HG03064 (cell line): ENCODE measurements at regions not wholly inside any gene's neighbourhood (a gene's known extent, or its start where the extent isn't known, plus 50 kb on each side); places are given as distances from the start of the nearest gene placed in this dataset.

Experiments used
- ATAC-seq: cut with Tn5 transposase; IDR thresholded peaks from one replicate; pipeline ENCODE4 v1.9.1; 2021; ENCODE audit warnings: low read depth; ENCODE audit not compliant: unreplicated experiment

DNA sequence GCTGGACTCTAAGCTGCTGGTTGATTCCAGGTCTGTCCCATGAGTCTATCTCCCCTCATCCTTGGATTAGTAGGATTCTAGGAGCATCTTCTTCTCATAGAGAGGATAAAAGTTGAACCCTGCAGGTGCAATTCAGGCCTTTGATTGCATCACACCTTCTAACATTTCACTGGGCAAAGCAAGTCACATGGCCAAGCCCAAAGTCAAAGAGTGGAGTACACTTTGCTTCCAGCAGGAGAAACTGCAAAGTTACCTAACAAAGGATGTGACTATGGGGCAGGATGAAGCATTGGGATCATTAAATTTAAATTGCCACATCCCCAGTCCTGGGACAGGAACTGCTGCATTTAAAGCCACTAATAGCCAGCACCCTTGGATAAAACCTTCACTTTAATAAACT is 51.0 kb upstream of the EGFLAM start:
- no peak for ATAC-seq

DNA sequence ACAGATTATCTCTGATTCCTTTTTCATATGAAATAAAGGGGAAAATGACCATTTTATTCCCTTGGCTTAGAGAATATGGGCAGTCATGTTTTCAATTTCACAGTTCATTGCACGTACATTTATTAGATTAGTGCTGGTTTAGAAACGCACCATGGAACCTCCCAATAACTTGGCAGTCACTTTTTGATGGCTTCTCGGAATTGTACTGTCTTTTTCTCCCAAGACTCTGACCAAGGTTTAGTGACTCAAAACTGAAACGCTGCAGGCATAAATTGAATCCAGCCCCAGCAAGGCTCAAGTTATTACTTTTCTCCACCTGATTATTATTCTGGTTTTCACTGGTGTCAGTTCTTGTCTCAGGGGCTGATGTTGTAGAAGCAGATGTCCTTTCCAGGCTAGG is 55.6 kb upstream of the EGFLAM start:
- ATAC-seq = no peak

DNA sequence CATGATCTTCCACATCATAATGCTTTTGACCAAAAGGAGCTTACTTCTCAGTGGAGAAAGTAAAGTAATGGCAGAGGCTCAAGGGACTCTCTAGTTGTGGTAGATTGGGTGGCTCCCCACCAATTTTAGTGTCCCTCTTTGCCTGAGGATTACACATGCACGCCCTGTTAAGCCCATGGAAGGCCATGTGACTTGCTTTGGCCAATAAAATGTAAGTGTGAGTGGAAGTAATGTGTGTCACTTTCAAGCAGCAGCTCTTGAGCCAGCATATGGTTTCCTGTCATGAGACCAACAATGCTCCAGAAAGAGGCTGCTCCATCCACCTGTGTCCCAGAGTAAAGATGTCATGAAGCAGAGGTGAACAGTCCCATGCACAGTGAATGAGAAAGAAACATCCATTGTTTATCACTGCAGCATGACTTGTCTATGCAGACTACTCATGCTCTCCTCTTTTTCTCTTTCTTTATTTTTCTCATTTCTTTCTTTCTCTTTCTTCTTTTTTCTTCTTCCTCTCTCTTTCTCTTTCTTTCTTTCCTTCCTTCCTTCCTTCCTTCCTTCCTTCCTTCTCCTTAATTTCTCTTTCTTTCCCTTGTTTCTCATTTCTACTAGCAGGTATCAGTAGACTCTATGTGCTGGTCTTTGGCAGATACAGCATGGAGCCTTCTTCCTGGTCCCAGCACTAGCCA is 57.3 kb upstream of the EGFLAM start:
- ATAC-seq = no peak

DNA sequence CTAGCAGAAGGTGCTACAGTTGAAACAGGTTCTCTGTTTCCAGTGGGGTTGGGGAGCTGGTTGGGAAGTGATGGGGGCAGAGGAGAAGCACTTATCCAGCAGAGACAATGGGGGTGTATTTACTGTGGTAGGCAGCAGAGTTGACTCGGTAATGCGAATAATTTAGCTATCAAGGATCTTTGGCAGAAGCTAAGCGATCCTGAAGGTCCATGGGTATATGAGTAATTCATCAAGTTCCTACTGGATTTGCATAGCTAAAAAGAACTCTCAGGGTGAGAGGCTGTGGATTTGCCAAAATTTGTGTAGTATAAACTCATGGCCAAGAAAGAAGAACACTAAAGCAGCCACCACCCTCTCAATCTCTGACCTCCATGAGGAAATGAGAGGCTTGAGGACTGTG is 61.2 kb upstream of the EGFLAM start:
- no peak for ATAC-seq

DNA sequence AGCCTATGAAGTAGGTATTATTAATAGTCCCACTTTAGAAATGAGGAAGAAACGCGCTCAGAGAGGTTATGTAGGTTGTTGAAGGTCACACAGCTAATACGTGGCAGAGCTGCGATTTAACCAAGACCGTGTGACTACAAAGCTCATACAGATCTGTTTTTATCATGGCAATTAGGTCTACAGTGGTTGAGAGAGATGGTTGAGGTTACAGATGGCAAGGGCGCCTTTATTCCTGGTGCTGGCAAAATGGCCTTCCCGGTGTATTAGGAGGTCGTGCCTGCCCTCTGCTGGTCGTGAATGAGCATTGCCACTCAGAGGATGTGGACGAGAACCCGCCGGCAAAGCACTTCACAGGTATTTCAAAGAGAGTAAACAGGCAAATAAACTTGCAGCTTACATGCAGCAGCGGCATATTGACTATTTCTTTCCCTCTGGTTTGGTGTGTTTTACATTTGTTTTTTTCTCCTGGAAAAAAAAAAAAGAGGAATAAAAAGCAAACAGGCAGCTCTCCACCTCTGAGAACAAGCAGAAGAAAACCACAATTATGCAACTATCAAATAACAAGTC is 65.3 kb upstream of the EGFLAM start:
- no peak for ATAC-seq

DNA sequence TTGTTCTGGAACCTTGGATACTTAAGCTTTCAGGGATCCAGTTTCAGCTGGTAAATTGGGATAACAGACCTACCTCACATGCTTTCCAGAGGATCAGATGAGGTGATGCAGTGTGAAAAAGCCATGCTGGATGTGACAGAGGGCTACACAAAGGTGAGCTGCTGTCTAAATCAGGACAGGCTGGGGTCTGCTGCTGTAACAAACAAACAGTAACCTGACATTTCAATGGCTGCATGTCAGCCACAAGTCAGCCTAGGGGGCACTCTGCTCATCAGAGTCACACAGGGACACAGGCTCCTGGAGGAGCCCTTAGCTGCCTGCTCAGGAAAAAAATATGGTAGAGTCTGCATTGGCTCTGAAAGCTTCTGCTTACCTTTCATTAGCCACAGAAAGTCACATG is 66.7 kb upstream of the EGFLAM start:
- no peak for ATAC-seq

DNA sequence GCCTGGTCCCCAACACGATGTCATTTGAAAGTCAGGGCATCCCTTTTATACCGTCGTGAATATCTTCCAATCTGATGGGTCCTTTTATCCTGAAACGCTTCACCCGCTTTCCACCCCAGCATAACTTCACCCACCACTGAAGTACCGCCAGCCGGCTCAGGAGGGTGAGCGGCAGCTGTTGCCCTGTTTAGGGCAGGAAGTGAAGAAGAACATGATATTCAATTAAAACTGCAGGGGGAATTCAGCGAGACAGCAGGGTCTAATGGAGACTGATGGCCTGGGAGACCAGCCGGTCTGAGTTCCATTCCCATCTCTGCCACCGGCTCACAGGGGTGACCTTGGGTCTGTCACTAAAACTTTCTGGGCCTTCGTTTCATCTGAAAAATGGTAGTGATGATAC is 68.2 kb upstream of the EGFLAM start:
- no peak for ATAC-seq

DNA sequence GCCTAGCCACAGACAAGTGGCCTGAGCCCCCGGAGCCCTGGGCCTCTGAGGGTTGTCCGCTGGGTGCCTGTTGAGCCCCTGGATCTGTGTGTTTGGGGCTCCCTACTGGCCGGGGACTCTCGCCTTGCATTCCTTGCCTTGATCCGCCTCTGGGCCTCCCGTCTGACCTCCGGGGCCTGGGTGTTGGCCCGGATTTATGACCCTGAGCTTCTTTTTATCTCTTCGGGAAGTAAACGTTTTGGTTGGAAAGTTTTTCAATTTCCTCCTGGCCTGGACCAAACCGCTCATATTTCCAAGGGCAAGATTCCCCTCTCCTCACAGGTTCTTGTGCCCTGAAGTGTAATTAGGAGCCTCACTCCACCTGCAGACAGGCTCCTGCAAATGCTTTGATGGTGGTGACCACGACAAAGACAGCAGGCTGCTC is 69.3 kb upstream of the EGFLAM start:
- ATAC-seq = no peak

DNA sequence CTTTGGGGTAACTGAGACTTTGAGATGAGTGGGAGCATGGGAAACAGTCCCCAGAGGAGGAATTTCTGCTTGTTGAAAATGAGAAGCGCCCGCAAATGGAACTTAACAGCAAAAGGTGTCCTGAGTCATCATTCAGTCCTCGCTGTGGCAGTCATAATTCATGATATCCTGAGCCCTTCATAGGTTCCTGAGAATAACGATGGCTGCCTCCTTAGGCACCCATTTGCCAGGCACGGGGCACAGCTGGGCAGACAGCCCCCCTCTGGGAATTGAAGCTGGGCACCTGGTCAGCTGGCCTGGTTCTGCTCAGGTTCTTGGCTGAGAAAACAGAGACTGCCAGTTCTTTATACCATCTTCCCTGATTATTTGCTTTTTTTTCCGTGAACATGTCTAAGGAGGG is 69.8 kb upstream of the EGFLAM start:
- ATAC-seq = no peak

DNA sequence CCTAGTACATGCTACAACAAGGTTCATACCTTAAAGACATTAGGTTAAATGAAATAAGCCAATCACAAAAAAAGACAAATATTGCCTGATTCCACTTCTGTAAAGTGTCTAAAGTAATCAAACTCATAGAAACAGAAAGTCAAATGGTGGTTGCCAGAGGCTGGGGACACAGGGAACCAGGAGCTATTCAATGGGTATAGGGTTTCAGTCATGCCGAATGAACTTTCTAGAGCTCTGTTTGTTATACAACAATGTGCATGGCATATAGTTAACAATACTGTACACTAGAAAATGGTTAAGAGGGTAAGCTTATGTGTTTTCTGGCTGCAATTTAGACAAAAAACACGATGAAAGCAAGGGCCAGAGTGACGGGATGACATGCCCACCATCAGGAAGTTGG is 70.8 kb upstream of the EGFLAM start:
- no peak for ATAC-seq

DNA sequence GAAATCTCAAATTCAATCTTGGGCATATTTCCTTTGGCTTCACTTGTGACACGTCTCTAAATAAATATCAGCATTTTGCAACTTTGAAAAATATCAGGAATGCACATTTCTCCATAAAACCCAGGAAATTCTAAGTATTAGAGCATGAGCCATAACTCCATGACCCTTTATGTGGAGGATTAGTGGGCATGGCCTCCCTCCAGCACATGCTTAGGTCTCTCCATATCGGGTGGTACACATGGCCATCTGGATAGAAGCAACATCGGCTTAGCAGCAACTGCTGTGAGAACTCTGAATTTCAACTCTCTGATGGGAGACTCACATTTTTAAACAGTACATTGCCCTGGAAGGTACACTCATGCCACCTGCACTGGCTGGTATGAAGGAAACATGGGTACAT is 73.7 kb upstream of the EGFLAM start:
- ATAC-seq = no peak

DNA sequence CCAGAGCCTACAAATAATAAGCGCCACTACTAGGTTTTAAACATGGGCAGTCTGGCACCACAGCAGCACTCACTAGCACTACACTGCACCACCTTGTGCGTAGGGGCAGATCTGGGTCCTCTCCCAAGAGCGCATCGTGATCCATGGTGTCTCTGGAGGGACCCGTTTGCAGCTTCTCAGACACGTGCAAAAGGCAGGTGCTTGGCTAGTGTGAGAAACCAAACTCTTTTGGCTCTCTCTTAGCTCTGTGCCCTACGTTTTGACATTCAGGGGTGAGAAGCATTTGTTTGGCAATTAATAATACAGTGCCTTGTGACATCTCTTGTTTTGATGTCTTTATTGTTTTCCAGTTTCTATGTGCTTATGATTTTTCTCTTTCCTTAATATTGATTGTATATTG is 75.4 kb upstream of the EGFLAM start:
- no peak for ATAC-seq

DNA sequence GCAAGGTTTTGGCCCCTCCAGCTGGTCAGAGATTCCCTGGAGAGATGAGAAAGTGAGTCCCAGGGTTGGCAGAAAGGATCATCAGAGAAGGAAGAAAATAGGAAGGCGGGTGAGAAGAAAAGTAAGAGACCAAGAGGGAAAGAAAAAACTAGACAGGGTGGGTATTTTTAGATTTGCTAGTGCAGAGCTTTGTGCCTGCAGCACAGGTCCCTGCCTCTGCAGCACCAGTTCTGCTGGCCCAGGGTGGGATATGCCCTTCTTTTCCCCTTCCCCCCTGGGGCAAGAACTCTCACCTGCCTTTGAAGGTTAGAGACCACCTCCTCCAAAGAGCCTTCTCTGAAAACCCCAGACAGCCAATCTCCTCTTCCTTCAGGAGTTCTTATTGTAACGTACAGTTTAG is 90.3 kb upstream of the EGFLAM start:
- ATAC-seq = no peak

DNA sequence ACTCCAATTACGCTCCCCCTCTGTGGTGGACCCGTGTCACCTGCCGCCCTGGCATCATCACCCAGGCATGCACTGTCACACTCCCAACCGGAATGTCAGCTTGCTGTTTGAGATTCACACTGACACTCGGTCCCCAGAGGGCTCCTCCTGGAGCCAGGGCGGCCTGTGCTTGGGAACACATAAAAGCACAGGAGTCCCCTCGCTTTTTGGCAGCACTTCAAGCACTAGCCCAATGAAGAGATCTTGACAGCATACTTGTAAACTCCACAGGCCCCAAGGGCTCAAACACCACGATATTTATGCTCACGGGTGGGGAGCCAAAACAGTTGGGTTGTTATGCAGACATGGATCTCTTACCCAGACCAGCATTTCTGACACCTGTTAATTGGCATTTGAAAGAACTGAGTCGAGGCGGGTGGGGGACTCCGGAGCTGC is 90.8 kb upstream of the EGFLAM start:
- no peak for ATAC-seq

DNA sequence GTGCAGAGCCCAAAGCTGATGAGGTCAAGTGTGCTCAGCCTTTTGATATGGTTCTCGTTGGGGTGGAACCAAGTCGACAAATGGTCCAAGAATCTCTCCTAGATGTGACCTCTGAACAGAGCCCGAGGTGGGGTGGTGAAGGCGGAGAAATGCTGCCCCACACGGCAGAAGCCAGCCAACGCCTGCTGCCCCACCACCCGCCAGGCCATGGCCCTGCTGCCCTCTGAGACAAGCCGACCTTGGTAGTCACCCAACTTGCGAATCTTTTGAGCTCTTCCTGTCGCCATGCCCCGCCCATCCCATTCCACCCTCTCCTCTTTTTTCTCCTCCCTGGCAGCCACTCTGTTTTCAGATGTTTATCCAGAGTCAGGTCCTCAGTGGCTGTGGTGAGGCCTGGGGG is 91.5 kb upstream of the EGFLAM start:
- ATAC-seq = no peak

DNA sequence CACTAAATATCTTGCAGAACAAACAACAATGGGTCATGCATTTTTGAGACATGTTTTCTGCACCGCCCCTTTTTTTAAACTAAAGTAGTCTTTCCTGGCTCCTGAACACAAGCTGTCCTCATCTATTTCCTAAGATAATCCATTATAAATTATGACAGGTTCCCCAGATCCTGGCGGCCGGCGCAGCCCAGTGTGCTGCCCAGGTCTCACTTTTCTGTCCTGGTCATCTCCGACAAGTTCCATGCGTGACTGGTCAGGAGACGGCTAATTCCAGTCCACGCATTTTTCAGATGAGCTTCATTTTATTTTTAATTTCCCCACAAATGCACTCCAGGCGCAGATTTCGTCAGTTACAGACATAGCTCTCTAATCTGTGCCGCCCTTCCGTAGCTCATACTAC is 92.9 kb upstream of the EGFLAM start:
- ATAC-seq = no peak

DNA sequence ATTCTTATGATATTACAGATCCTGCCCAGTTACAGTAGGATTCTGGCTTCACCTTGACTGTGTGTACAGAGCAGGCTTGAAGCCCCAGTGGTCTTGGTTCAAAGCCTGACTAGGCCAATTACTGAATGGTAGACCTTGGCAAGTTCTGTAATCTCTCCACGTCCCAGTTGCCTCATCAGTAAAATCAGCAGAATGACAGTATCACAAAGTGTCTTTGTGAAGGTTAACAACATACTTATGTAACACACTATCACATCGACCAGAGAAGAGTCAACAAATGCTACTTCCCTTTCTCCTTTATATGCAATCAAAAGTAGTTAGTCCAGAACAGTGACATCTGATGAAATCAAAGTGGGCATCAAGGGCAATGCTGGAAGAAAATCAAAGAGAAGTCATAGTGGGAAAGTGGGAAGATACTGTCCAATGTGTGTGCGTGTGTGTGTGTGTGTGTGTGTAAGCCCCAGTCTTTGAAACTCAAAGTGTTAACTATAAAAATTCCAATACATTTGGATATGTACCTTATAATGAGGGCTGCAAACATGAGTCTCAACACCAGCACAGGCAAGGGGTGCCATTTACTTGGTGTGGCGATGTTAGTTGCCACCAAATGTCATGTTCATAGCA is 93.5 kb upstream of the EGFLAM start:
- no peak for ATAC-seq

DNA sequence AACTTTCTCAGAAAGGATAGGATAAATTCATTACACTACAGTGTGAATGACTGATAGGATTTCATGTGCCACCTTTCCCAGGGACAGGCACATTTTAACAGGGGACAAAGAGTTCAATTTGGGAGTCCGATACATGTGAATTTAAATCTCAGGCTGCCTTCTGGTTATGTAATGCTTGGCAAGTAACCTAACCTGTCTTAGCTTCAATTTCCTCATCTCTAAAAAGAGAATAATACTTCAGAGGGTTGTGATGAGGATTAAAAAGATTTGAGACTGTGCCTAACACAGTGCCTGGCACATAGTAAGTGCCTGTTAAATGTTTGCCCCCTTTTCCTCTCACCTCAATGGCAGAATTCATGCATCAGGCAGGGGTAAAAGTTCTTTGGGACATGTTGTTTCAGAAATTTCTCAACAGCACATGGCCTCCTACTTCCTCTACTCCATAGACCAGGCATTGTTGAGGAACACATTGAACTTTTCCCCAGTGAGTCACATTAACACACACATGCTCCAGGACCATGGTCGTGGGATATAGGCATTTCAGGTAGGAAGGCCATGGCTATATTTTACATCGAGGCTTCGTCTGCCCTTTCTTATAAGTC is 94.6 kb upstream of the EGFLAM start:
- ATAC-seq = no peak

DNA sequence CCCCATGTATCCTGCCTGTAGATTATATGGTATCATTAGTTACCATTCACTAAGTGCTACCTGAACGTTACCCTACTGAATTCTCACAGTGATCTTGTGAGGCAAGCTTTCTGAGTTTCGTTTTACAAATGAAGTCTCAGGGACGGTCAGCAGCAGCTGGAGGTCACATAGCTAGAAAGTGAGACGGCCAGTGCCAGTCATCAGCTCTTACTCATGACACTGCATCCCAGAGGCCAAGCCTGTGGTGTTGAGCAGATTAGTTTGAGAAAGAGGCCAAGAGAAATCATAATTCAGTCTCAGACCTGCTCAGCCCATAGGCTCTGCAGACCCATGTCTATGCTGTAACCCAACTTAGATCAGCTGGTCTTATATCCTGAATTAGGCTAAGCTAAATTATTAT is 95.7 kb upstream of the EGFLAM start:
- no peak for ATAC-seq

DNA sequence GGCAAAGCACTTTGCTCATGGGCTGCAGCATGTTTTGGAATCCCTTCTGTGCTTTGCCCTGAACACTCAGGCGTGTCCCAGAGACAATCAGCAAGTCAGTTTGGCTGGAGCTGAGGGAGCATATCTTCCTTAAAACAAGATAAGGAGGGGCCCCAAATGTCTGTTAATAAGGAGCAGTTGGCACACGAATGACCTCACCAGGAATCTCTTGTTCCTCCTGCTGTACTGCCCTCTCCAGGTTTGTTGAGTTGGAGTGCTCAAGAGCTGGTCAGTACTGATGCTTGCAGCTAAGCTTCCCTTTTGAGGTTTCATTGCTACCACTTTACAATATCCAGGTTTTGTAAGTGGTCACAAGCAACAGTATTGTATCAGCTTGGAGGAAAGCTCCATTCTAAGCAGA is 101.3 kb upstream of the EGFLAM start:
- ATAC-seq = no peak

DNA sequence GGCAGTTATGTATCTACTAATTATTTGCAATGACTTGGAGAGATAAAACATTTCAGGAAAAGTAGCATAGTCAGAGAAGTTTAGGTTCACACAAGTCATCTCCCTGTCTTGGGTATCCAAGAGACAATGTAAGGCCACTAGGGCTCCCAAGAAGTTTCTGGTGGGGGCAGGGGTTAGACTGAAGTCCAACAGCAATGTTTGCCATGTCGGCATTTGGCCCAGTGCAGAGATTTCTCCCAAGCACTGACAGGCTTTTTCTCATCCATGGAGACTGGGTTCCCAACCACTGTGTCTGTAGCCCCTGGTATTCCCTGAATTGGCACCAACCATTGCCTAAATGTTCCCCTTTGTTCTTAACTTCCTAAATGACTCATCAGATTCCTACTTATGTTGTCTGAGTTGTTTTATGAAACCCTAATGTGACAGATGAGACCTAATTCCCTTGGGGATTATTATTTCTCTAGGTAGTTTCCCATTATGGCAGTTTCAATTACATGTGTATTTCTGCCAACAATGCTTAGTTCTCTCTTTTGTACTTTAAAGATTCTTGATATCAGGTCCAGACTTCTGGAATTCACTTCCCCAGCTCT is 103.6 kb upstream of the EGFLAM start:
- ATAC-seq = no peak

DNA sequence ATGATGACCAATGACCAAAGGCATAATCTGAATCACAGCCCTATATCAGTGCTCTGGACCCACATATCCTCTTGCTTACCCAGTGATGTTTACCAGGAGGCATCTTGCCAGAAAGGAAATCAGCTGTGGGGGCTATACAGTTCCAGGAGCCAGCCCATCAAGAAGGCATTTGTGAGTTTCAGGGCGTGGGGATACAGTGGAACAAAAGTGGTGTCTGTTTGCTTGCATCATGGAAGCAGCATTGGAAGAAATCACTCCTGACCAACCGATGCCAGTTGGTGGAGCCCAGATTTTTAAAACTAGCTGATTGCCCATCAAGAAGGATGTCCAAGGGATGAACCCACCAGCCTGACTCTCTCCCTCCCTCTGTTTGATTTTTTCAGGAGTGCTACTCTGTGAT is 106.5 kb upstream of the EGFLAM start:
- no peak for ATAC-seq
